Right lobe of liver (tissue), 4 donors: ENCODE measurements at regions not wholly inside any gene's neighbourhood (a gene's known extent, or its start where the extent isn't known, plus 50 kb on each side); places are given as distances from the start of the nearest gene placed in this dataset.
"Not testable (repeated sequence)": the region's sequence is repeated elsewhere in the genome, so short reads cannot be mapped to it uniquely, and the experiment has no call there.

Experiments
- POLR2A ChIP-seq: fragments of 450-650 bp; IDR thresholded peaks from one replicate; pipeline ENCODE4 v1.6.1; 2017; ENCODE audit warnings: antibody characterized with exemption, mild to moderate bottlenecking
- TF ChIP-seq, protein P1 (sequence below), 4 donors: fragments of 200-600 bp in 3 of 4; fragments of 450-650 bp in 1 of 4; IDR thresholded peaks; one replicate each; pipeline versions ENCODE4 v1.5.1 to v1.8.0; 2016 to 2022; ENCODE audit warnings: antibody characterized with exemption in 4 of 4, mild to moderate bottlenecking in 2 of 4
- donor health status: DM: no; HTN: no; CAD: no.
- donor health status: DM: no; HTN: no; CAD: no.
- donor health status: DM: no; HTN: yes; CAD: no.

- TF ChIP-seq, protein P1, sequence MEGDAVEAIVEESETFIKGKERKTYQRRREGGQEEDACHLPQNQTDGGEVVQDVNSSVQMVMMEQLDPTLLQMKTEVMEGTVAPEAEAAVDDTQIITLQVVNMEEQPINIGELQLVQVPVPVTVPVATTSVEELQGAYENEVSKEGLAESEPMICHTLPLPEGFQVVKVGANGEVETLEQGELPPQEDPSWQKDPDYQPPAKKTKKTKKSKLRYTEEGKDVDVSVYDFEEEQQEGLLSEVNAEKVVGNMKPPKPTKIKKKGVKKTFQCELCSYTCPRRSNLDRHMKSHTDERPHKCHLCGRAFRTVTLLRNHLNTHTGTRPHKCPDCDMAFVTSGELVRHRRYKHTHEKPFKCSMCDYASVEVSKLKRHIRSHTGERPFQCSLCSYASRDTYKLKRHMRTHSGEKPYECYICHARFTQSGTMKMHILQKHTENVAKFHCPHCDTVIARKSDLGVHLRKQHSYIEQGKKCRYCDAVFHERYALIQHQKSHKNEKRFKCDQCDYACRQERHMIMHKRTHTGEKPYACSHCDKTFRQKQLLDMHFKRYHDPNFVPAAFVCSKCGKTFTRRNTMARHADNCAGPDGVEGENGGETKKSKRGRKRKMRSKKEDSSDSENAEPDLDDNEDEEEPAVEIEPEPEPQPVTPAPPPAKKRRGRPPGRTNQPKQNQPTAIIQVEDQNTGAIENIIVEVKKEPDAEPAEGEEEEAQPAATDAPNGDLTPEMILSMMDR (IDR thresholded peaks at IDR 0.05), result not testable (repeated sequence)
- TF ChIP-seq POLR2A, result not testable (repeated sequence)
Observed at GRCh38 chr2:7178996-7179395, 261.8 kb downstream of the RNF144A start.
